Fibroblast of mammary gland (primary cell): ENCODE measurements at regions not wholly inside any gene's neighbourhood (a gene's known extent, or its start where the extent isn't known, plus 50 kb on each side); places are given as distances from the start of the nearest gene placed in this dataset.
"Not testable (repeated sequence)": the region's sequence is repeated elsewhere in the genome, so short reads cannot be mapped to it uniquely, and the experiment has no call there.

ENCODE experiments used
- DNase-seq: peaks from one replicate; pipeline ENCODE4 v3.0.0-alpha.2; 2010; ENCODE audit warnings: low read depth
- H3K4me3 ChIP-seq: 2 replicates; pipeline ENCODE4 v1.5.1; 2011; ENCODE audit warnings: low read depth, mild to moderate bottlenecking, low read length, moderate library complexity; ENCODE audit not compliant: control insufficient read depth
- TF ChIP-seq, protein P1 (sequence below): conservative IDR thresholded peaks from 2 replicates; pipeline ENCODE4 v1.5.1; 2011; ENCODE audit warnings: low read depth, low read length, inconsistent platforms; ENCODE audit not compliant: control insufficient read depth, insufficient read depth

DNA sequence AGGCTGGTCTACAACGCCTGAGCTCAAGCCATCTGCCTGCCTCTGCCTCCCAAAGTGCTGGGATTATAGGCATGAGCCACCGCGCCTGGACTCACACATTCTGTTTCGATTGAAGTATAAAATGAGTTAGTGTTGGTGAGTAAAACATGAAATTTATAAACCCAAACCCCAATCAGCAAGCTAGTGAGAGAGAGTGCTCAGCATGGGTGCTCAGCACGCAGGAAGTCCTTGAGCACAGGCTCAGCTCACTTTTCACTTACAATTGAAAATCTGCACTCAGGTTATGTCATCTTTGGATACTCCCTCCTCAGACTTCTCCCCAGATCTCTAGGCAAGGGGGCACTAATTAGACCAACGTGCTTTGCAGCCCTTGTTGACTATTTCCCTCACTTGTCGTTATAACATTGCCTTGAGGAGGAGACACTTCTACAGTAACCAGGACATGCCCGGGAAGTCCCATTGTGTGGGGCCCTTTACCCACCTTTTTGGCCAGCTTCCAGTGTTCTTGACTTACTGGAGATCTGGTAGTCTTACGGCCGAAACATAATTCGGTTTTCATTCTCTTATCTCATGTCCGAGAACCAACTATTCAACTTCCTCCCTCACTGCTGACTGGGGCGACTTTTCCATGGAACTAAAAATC is 68.5 kb upstream of the AMN1 start:
- H3K4me3 ChIP-seq, result no peak overlapping the region
- no peak for DNase-seq
- TF ChIP-seq, protein P1, sequence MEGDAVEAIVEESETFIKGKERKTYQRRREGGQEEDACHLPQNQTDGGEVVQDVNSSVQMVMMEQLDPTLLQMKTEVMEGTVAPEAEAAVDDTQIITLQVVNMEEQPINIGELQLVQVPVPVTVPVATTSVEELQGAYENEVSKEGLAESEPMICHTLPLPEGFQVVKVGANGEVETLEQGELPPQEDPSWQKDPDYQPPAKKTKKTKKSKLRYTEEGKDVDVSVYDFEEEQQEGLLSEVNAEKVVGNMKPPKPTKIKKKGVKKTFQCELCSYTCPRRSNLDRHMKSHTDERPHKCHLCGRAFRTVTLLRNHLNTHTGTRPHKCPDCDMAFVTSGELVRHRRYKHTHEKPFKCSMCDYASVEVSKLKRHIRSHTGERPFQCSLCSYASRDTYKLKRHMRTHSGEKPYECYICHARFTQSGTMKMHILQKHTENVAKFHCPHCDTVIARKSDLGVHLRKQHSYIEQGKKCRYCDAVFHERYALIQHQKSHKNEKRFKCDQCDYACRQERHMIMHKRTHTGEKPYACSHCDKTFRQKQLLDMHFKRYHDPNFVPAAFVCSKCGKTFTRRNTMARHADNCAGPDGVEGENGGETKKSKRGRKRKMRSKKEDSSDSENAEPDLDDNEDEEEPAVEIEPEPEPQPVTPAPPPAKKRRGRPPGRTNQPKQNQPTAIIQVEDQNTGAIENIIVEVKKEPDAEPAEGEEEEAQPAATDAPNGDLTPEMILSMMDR, result no peak

DNA sequence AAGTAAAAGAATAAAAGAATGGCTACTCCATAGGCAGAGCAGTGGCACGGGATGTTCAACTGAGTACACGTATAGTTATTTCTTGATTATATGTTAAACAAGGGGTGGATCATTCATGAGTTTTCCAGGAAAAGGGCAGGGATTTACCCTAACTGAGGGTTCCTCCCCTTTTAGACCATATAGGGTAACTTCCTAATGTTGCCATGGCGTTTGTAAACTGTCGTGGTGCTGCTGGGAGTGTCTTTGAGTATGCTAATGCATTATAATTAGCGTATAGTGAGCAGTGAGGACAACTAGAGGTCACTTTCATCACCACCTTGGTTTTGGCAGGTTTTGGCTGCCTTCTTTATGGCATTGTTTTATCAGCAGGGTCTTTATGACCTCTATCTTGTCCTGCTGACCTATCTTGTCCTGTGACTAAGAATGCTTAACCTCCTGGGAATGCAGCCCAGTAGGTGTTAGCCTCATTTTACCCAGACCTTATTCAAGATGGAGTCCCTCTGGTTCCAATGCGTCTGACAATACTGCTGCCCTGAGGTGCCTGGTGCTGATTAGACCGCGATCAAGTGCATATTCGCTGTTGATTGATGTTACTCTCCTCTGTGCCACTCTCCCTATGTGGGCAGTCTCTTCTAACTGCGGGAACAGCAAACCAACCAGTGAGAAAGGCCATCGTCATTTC is 67.6 kb upstream of the AMN1 start:
- DNase-seq, result no peak
- TF ChIP-seq, protein P1, result no peak
- H3K4me3 ChIP-seq, result no peak overlapping the region

DNA sequence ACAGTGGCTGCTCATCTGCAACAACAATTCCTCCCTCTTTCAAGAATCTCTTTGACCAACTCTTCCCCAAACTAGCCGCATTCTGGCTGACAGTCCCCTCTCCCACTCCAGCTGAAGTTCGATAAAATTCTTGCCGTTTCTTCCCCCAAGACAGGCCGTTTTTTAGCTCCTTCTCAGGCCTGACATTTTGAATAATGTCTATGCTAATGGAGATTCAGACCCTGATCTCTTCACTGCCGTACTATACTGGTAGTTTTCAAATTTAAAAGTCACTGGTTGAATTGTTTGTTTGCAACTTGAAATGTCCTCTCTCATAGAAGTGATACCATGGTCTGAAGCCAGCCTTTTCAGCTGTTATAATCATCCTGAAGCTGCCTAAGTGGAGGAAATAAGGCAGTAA is 65.9 kb upstream of the AMN1 start:
- TF ChIP-seq, protein P1, result no peak
- DNase-seq, result no peak
- no peak overlapping the region for H3K4me3 ChIP-seq

DNA sequence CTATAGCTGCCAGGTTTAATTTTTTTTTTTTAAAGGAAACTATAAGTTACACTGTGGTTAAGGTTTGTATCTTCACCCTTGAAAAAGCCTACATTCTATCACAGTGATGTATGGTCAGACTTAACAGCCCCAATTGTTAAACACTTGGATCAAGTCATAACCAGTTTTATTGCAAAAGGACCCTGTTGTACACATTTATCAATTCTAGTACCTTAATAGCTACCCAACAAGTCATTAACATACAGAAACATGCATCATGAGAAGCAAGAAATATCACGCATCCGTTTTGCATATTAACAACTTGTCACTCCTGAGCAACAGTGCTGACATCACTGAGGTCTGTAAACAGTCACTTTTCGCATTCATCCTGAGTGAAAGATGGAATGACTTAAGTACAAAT is 62.4 kb upstream of the AMN1 start:
- not testable (repeated sequence) for DNase-seq, H3K4me3 ChIP-seq

DNA sequence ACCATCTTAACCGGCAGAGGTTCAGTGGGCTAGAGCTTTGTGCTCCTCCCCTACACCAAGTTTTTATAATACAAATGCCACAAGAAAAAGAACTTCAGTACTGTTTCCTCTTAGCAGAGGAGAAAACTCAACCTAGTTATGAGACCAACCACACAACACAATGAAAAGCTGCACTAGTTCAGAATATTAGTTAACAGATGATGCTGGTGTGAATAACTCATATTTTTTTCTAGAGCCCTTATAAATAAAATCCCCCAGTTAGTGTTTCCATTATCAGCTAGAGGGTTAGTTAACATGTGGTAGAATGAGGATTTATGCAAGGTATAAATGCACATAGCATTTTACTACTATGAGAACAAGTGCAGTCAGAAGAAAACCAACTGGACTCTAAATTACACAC is 61.9 kb upstream of the AMN1 start:
- no peak overlapping the region for H3K4me3 ChIP-seq
- DNase-seq, result no peak
- TF ChIP-seq, protein P1, result no peak

DNA sequence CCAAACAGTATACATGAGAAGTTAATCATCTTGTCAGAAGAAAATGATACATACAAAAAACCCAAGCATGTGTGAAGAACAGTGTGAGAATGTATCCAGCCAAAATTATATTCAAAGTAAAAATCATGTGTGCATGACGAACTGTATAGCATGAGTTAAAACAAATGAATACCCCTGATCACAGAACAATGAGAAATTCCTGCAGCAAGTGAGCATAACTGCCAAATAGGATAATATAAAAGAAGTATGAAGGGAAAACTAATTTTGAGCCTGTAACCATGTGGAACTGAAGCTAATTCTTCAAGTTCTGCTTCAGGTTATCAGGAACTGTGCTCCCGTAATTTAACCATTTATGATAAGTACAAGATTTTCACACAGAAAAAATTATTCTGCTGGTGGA is 56.5 kb upstream of the AMN1 start:
- DNase-seq, result no peak
- no peak overlapping the region for H3K4me3 ChIP-seq
- TF ChIP-seq, protein P1, result no peak

DNA sequence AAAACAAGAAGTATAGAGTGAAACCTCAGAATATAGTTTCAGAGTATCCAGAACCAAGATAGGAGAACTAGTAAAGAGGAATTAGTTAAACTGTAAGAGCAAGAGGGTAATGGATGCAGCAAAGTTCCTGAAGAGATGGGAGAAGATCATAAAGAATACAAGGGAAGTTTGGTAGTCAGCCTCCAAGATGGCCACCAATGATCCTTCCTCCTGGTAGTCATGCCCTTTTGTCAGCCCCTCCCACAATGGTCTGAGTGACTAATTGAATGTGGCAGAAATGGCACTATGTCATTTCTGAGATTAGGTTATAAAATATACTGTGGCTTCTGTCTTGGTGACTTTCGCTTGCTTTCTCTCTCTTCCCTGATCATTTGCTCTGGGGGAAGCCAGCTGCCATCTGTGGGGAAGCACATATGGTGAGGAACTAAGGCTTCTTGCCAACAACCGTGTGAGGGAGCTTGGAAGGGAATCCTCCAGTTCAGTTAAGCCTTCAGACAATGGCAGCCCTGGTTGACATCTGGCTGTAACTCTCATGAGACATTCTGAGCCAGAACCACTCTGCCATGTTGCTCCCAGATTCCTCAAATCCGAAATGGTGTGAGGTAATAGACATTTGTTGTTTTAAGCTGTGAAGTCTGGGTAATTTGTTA is 55.3 kb upstream of the AMN1 start:
- TF ChIP-seq, protein P1, result no peak
- DNase-seq, result peak; percentile 24
- H3K4me3 ChIP-seq, result no peak overlapping the region
